ENCODE measurements at regions not wholly inside any gene's neighbourhood (a gene's known extent, or its start where the extent isn't known, plus 50 kb on each side); places are given as distances from the start of the nearest gene placed in this dataset.
A peak's percentile ranks its signal among the peaks of the same experiment; 100 is the strongest.

- no peak for DNase-seq
Observed at GRCh38 chr10:4370376-4370775, 455.6 kb upstream of the AKR1E2 start.

- DNase-seq: no peak
Observed at GRCh38 chr10:4361581-4361980, 464.4 kb upstream of the AKR1E2 start.

- DNase-seq: no peak
Observed at GRCh38 chr10:4359003-4359402, 467.0 kb upstream of the AKR1E2 start.

GRCh38 chr10:4357911-4358310 lies 468.1 kb upstream of the AKR1E2 start:
- no peak for DNase-seq

- no peak for DNase-seq
Observed at GRCh38 chr10:4355350-4355749, 470.7 kb upstream of the AKR1E2 start.

- DNase-seq: no peak
Observed at GRCh38 chr10:4354382-4354812, 471.6 kb upstream of the AKR1E2 start.

GRCh38 chr10:4353964-4354363 lies 472.0 kb upstream of the AKR1E2 start:
- no peak for DNase-seq

GRCh38 chr10:4353059-4353655 lies 472.9 kb upstream of the AKR1E2 start:
- no peak for DNase-seq

GRCh38 chr10:4352414-4352961 lies 473.5 kb upstream of the AKR1E2 start:
- no peak for DNase-seq

- DNase-seq: no peak
Observed at GRCh38 chr10:4351723-4352413, 474.1 kb upstream of the AKR1E2 start.

- DNase-seq: no peak
Observed at GRCh38 chr10:4347397-4347796, 478.6 kb upstream of the AKR1E2 start.

- DNase-seq: no peak
Observed at GRCh38 chr10:4345877-4346646, 479.9 kb upstream of the AKR1E2 start.

- DNase-seq: peak; percentile 92
Observed at GRCh38 chr10:4344492-4344994, 481.5 kb upstream of the AKR1E2 start.

- DNase-seq: peak; percentile 55
Observed at GRCh38 chr10:4343873-4344272, 482.1 kb upstream of the AKR1E2 start.

GRCh38 chr10:4343091-4343490 lies 482.9 kb upstream of the AKR1E2 start:
- DNase-seq: no peak

GRCh38 chr10:4338768-4339167 lies 487.2 kb upstream of the AKR1E2 start:
- DNase-seq: no peak

- DNase-seq: no peak
Observed at GRCh38 chr10:4337563-4337962, 488.4 kb upstream of the AKR1E2 start.

GRCh38 chr10:4334871-4335270 lies 491.1 kb upstream of the AKR1E2 start:
- no peak for DNase-seq

- no peak for DNase-seq
Observed at GRCh38 chr10:4334015-4334414, 492.0 kb upstream of the AKR1E2 start.

- DNase-seq: no peak
Observed at GRCh38 chr10:4333459-4333894, 492.5 kb upstream of the AKR1E2 start.

- DNase-seq: no peak
Observed at GRCh38 chr10:4332764-4333458, 493.1 kb upstream of the AKR1E2 start.

GRCh38 chr10:4331150-4331549 lies 494.9 kb upstream of the AKR1E2 start:
- DNase-seq: no peak

- DNase-seq: no peak
Observed at GRCh38 chr10:4330636-4331035, 495.4 kb upstream of the AKR1E2 start.

Data from left hindlimb (tissue), 1 donor.